Stimulated activated CD4-positive, alpha-beta T cell treated with anti-CD3 and anti-CD28 coated beads, TNF-alpha, amount 100 ng/mL, for 48 hours (primary cell): ENCODE measurements at regions not wholly inside any gene's neighbourhood (a gene's known extent, or its start where the extent isn't known, plus 50 kb on each side); places are given as distances from the start of the nearest gene placed in this dataset.

ENCODE experiments used
- DNase-seq, 3 donors: peaks; one replicate each; pipeline ENCODE4 v3.0.0-alpha.2; 2020; ENCODE audit warnings: low read depth in 3 of 3

DNA sequence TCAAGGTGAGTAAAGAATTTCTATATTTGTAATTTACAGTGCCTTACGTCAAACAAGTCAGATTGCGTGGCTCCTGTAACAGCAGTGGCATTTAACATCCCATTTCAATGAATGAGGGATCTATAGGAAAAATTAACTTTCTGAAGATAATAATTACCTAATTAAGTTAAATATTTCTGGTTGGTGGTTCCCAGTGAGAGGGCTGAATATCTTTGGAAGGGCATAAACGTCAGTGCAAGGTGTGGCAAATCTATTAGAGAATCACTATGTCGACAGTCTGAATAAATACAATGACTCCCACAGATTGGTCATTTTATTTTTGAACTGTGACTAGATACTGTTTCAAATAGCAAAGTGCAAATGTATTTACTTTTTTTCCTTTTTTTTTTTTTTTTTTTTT is 80.0 kb downstream of the S1PR1 start:
- DNase-seq, result no peak

DNA sequence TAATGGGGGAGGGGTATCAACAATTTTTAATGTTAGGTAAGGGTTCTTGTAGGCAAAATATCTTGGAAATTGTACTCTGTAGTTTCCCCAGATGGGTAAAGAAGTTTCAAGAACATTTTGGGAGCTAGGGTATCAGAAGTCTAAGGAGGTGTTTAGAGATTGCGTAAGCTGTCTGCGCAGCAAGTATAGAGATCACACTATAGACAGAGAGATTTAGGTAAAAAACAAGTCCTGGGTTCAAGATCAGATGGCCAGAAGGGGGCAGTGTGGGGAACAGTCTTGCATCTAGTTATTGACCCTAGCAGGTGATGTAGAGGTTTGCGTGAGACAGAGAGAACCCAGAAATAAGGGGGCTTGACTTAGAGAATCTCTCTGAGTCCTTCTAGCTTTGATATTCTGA is 80.8 kb downstream of the S1PR1 start:
- no peak for DNase-seq

DNA sequence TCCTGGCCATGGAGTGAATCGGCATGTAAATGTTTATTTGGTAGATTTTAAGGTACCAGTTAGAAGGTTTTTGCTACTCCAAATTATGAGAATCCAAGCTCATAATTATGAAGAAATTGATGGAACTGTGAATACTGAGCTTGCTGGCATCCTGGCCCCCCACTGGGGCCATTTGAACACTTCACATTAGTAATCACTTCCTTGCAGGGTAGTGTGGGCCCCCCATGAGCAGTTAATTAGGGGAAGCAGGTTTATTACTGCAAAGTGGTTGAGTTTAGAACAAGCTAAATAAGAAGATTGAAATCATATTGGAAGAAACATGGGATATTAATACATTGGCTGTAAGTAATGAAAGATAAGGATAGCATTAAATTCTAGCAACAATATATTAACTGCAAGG is 86.7 kb downstream of the S1PR1 start:
- no peak for DNase-seq

DNA sequence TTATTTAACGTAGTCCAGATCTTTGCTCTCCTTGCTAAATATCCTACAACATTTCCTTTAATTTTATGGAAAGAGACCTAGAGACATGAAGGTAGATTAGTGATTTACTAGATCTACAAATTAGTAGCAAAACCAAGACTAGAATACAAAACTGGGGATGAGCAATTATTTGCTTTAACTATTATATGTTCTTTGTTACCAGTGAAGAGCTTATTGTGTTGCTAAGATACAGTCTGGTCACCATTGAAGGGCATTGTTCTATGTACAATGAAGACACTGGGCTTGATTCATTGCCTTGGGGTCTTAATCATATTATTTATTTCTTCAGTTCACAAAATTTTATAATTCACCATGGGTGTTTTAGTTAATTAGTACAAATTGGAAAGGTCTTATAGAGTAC is 88.3 kb downstream of the S1PR1 start:
- DNase-seq, result no peak

DNA sequence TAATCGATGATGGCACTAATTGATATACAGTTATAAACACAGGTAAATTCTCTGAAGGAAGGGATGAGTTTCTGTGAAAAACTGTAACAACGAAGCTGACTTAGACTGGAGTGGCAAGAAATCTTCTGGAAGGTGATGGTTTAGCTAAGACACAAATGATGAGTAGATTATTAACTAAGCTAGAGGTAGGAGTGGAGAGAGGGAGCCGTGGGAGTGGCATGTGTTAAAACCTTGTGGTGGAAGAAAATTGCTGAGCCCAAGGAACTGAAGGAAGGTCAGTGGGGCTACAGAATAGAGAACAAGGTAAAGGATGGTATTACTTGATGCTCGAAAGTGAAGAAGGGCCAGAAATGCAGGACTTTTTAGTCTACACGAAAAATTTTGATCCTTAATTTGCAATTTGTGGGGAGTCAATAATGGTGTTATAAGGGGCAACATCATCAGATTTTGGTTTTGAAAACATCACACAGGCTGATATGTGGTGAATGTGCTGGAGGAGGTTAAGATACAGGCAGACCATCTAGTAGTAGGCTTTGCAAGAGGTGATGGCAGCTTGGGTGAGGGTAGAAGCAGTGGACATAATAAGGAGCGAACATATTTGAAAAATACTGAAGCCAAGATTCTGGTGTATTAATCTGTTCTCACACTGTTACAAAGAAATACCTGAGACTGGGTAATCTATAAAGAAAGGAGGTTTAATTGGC is 93.8 kb downstream of the S1PR1 start:
- no peak for DNase-seq

DNA sequence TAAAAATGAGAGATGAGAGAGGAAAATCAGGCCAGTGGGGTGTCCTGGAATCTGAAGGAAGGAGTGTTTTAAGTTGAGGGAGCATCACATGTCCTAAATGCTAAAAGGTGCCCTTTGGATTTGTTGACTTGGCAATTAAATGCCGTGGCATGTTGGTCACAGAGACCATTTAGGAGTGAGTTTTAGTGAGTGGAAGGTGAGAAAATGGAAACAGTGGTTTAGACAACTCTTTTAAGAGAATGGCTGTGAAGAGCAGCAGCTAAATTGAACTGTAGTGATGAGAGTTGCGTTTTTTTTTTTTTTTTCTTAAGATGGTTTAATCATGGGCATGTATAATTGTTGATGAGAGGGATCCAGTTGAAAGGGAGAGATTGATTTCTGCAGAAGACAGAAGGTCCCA is 95.0 kb downstream of the S1PR1 start:
- no peak for DNase-seq

DNA sequence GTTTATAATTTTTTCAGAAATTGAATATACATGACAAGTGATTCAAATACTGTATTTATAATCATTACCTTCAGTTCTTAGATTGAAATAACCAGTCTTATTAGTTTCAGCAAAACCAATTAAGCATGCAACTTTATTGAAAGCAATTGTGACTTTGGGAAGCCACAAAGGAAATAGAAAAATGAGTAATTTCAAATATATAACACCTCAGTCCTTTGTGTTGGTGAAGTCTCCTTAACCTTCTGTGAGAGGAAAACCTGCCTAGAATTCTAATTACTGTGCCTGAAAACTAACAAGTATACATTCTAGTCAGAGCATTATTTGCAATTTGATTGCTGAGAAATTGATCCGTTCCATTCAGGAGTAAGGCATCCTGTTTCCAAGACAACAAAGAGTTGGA is 95.8 kb downstream of the S1PR1 start:
- DNase-seq, result no peak

DNA sequence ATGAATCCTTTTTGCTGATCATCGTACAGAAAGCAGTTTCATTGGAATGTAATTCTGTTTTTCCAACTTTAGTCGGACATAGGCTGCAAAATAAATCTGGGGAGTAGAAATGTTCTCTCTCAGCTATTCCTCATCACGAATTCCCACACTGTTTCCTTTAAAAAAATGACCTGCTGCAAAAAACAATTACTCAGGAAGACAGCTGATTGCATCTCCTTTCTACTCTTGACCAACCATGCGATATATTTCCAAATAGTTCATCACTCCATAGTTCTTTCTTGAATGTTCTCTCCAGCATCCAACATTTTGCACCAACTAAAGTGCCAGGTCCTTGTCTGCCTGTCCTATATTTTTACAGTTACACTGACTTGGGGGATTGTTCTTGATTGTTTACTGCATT is 96.4 kb downstream of the S1PR1 start:
- no peak for DNase-seq

DNA sequence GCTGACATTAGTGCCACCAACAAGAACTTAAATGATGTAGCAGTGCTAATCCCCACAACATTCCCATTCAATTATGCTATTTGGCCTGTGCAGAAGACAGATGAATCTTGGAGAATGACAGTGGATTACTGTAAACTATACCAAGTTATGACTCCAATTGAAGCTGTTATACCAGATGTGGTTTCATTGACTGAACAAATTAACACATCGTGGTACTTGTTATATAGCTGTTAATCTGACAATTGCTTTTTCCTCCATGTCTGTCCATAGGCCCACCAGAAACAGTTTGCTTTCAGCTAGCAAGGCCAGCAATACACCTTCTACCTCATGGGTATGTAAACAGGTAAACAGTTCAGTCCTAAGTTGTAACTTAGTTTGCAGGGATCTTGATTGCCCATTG is 101.1 kb downstream of the S1PR1 start:
- DNase-seq, result no peak

DNA sequence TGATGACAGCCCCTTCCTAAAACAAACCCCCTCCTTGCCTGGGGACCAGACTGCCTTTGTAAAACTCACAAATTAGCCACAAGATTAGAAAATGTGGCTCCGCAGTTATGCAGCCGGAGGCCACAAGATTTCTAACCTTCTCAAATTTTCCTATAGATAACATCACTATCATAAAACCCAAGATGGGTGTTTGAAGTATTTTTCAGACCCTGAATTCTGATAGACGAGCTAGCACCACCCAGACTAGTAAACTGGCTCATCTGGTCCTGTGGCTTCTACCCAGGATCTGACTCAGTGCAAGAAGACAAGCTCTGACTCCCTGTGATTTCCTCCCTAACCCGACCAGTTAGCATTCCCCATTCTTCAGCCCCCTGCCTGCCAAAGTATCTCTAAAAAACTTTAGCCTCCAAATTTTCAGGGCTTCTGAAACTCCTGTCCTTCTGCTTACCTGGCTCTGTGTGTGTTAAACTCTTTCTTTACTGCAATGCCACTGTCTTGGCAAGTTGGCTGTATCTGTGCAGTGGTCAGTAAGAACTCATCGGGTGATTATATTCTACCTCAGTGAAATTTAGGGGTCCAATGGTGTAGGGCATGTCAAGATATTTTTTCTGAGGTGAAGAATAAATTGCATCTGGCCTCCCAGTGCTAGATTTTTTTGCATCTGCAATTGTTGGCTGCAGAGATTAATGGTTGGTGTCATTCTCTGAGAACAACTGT is 102.1 kb downstream of the S1PR1 start:
- DNase-seq, result no peak

DNA sequence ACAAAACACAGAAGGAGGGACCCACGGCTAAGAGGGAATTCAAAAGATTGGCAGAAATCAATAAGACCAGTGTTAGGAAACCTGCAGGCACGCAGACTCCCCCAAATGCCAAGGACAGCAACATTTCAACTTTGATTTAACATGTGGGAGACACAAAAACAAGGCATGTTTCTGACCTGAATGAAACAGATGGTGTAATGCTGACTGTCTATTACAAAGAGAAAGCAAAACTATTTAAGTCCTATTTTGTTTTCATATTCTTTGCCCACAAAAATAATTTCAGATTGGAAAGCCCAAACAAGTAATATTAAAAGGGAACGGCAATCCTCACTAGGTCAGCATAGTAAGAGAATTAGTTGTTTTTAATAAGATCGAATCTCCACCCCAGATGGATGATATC is 107.9 kb downstream of the S1PR1 start:
- DNase-seq, result no peak

DNA sequence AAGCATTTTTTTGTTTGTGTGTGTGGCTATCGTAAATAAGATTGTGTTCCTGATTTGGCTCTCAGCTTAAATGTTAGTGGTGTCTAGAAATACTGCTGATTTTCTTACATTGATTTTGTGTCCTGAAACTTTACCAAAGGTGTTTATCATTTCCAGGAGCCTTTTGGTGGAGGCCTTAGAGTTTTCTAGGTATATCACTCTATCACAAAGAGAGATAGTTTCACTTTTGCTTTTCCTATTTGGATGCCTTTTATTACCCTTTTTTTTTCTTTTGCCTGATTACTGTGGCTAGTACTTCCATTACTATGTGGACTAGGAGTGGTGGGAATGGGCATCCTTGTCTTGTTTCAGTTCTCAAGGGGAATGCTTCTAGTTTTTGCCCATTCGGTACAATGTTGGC is 109.6 kb downstream of the S1PR1 start:
- DNase-seq, result no peak

DNA sequence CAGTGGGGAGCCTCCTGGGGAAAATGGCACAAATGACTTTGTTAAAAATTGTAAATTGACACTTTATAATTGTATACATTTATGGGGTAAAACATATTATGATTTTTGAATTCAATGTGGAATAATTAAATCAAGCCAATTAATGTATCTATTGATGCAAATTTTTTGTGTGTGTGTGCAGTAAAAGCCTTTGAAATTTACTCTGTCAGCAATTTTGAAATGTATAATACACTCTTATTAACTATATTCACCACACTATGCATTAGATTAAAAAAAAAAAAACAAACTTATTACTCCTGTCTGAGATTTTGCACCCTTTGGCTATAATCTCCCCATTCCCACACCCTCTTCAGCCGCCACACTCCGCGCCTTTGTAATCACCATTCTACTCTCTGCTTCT is 119.2 kb downstream of the S1PR1 start:
- DNase-seq, result no peak

DNA sequence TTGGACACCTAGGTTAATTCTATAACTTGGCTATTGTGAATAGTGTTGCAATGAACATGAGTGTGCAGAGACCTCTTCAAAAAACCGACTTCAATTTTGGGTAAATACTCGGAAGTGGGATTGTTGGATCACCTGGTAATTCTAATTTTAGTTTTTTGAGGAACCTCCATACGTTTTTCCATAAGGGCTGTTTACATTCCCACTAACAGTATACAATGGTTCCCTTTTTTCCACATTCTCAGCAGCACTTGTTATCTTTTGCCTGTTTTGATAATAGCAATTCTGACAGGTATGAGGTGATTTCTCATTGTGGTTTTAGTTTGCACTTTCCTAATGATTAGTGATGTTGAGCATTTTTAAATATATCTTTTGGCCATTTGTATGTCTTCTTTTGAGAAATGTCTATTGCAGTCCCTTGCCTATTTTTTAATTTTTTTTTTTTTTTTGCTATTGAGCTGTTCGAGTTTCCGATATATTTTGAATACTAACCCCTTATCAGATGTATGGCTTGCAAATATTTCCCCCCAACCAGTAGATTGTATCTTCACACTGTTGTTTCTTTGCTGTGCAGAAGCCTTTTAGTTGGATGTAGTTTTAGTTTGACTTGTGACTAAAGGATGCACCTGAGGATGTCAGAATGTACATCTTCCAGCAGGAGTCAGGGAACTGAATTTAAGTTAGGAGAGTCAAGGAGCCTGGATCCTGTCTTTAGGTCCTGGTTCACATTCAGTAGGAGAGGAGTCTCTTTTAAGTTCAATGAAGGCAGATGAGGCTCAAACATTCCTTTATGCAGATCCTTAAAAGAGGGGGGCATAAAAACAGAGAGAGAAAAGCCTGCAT is 120.0 kb downstream of the S1PR1 start:
- DNase-seq, result no peak

DNA sequence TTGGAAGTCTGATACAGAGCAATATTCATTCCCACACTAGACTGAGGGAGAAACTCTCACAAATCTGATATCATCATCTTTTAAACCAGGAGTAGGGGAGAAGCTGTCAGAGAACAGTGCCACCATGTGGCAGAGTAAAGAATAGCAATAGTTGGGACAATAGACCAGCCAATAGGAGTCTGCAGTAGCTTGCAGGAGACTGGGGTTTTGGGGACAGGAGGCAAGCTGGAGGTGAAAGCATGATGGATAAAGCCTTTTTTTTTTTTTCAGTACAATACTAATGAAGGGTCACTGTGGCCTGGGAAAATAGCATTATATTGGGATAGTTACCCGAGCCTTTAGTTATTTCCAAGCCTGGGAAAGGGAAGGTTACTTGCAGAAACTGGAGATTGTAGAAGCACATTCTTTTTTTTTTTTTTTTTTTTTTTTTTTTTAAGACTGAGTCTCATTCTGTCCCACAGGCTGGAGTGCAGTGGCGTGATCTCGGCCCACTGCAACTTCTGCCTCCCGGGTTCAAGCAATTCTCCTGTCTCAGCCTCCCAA is 120.7 kb downstream of the S1PR1 start:
- DNase-seq, result peak; percentile 38 to 63 (median 39)

DNA sequence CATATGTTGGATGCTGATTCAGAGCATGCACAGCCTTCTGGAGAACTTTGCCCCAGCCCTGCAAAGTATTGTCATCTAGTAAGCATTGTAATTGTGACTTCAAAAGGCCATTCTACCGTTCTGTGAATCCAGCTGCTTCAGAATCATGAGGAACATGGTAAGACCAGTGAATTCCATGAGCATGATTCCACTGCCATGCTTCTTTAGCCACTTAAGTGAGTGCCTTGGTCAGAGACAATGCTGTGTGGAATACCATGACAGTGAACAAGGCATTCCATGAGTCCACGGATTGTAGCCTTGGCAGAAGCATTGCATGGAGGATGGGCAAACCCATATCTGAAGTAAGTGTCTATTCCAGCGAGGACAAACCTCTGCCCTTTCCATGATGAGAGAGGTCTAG is 123.7 kb downstream of the S1PR1 start:
- DNase-seq, result no peak

DNA sequence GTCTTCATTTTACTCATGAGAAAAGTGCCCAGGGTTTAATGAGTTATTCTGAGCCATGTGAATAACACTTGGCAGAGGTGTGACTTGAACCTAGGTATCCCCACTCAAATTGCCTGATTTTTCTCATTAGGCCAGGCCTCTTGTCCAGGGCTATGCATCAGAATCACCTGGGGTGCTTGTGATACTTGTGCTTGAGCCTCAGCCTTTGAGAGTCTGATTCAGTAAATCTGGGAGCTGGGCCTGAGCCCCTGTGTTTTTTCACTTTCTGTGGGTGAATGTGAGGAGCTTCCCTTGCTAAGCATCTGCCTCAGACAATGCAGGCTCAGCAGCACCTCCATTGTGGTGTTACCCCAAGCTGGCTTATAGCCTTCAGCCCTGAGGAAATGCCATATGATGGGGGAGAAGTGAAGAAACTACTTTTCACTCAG is 127.1 kb downstream of the S1PR1 start:
- DNase-seq, result no peak

DNA sequence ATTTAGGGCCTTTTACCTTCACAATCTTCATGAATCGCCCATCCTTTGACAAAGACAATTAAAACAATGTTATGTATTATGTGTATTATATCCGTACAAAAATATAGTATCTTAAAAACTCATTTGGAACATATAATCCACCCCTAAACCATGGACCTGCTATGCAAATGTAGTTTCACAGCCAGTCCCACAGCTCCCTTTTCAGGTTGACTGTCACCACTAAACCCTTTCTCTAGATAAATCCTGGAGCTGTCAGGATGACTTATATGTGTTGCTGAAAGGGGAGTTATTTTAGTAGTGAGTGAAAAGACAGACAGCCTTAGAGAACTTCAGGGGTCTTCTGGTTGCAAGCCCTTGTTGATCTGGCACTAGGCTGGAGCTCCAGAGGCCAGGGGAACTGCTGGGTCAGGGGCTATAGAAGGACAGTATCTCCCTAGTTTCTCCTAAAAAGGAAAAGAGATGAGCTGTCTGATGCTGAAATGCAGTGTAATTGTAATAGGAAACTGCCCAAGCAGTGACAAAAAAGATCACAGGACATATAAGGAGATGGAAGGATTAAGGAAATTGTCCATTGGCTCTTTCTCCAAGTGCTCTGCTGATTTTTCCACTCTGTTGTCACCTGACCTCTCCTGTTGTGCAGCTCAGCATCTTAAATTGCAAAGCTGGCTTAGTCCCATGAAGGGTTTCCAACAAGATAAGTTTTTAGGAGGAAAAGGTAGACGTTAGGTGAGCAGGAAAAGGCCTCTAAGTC is 127.7 kb downstream of the S1PR1 start:
- no peak for DNase-seq

DNA sequence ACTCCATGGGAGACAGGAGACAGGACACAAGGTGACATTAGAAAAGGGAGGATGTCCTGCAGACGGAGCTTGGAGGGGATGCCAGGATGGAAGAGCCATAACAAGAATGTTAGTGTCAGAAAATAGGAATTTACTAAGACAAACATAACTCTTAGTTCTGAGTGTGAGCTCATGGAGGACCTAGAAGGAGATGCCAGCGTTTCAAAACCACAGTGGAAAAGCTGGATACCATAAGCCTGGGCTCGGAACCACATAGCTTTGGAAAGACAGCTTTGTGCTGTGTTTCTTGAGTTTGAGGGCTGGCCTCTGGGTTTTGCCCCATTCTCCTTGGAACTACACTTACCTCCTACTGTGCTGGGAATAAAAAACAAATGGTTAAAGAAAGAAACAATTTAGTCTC is 128.4 kb downstream of the S1PR1 start:
- no peak for DNase-seq

DNA sequence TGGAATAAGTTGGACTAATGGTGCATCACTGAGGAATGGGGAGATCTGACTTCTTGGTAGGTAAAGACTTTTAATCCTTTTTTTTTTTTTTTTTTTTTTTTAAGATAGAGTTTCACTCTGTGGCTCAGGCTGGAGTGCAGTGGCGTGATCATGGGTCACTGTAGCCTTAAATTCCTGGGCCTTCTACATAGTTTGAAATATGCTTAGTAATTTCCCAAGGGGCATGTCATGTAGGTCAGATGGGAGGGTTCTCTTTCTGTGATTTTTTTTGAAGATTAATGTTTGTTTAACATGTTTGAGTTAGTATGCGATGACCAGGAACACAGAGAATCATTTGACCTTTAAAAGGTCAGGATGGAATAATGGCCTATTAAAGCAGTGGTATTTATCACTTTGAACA is 129.1 kb downstream of the S1PR1 start:
- DNase-seq, result no peak

DNA sequence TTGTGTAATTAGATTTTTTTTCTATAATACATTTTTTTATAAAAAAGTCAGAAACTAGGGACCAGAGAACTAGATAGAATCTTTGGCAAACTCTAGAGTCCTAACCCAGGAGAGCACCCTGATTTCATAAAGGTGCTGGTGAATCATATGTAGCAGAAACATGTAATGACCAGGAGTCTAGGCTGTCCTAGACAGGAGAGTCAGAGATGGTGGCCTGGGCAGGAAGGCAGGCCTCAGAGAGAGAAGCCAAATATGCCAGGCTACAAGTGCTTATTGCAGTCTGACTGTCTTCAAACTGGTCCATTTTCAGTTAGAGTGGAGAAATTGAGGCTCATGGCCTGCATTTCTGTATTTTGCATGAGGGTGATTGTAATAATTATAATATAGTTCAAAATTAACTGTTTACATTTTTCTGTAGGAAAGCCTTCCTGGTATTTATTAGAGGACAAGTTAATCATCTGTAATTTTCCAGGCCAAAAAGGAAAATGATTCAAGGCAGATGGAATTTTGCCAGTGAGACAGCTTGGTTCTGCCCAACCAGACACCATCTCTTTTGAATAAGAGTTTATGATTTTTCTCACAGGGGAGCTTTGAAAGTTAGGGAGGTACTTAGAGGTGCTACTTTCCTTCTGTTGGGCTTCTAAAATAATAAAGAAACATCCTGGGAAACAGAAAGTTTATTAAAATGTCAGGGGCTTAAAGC is 129.8 kb downstream of the S1PR1 start:
- no peak for DNase-seq
